ENCODE measurements at regions not wholly inside any gene's neighbourhood (a gene's known extent, or its start where the extent isn't known, plus 50 kb on each side); places are given as distances from the start of the nearest gene placed in this dataset.

DNA sequence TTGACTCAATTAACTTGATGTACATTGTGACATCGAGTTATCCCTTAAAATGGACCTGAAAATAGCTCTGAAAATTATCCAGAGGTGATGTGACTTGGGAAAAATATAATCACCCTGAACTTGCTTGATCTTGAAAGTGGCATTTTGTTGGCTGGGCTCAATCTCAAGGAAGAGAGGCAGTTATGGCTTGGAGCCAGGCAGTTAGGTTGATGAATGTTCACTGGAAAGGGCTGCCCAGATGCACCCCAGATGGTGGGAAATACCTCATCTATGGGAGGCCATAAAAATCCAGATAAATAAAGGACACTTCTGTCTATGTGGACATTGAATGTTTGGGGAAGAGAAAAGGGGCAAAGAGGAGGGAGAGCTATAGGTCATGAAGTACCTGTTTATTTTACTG lies 55.7 kb upstream of the OR5AN1 start:
- no peak for DNase-seq (ENCODE audit: low spot score)

DNA sequence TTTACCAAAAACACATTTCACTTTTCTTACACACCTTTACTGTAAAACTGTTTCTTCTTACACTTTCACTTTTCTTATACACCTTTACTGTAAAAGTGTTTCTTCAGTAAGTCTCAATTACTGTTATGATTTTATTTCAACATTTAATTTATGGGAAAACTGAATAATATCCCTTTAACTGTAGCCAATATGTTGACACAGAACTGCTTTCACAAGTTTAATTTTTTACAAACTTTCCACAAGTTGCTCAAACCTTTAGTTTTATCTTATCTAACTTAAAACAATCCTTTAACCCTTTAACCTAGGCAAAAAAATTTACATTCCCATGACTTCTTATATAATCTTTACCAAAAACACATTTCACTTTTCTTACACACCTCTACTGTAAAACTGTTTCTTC lies 63.3 kb upstream of the OR5AN1 start:
- no peak for DNase-seq (ENCODE audit: low spot score)

DNA sequence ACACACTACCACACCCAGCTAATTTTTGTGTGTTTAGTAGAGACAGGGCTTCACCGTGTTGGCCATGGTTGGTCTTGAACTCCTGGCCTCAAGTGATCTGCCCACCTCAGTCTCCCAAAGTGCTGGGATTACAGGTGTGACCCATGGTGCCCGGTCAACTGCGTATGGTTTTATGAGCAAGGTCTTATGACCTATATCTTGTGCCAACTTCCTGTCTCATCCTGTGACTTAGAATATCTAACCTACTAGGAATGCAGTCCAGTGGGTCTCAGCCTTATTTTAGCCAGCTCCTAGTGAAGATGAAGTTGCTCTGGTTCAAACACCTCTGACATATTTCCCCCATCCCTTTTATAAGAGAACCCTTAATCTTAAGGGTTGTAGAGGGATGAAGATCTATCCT lies 66.1 kb upstream of the OR5AN1 start:
- DNase-seq (ENCODE audit: low spot score) = no peak

DNA sequence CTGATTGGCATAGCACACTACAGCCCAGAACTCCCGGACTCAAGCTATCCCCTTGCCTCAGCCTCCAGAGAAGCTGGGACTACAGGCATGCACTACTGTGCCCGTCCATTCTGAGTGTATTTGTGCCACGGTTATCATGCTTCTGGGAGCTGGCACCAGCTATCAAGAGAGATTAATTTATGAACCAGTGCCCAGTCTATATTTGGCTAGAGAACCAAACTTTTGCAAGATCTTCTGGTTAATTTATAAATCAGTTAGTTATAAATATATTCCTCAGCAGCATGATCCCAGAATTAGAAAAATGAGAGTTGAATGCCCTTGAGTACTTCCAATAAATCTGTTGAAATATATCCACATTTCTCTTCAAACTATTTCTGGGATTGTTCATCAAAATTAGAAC lies 67.5 kb upstream of the OR5AN1 start:
- no peak for DNase-seq (ENCODE audit: low spot score)

DNA sequence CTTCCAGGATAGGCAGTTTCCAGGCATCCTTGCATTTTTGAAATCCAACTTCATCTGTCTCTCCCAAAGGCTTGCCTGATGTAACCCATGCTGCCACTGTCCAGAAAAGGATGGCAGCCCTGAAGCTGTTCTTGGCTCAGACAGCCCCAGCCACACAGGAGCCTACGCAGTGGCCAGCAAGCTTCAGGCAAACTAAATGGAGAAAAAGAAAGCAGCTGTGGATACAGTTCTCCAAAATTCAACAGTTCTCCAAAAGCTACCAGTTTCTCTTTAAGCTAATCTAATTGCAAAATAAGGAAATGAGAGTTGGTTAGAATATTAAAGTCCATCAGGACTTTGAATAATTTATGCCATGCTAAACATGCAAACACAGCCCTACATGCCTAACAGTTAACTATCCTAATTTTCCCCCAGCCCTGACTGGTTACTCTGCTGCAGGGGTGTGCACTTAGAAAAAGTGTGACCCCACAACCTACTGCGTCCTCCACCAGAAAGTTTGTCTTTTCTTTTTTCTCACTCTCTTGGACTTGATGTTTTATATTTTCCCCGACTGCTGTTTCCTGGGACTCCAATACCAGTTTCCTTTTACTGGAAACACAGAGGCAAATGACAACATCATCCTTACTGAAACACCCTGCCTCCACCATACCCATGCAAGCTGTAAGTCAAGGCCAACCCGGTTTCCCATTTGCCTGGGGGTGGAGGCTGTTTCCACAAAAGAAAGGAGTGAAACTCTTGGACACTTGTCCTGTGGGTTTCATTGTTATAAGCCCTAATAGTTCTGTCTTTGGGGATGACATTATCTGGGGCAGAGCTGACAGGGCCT lies 69.1 kb upstream of the OR5AN1 start:
- no peak for DNase-seq (ENCODE audit: low spot score)

DNA sequence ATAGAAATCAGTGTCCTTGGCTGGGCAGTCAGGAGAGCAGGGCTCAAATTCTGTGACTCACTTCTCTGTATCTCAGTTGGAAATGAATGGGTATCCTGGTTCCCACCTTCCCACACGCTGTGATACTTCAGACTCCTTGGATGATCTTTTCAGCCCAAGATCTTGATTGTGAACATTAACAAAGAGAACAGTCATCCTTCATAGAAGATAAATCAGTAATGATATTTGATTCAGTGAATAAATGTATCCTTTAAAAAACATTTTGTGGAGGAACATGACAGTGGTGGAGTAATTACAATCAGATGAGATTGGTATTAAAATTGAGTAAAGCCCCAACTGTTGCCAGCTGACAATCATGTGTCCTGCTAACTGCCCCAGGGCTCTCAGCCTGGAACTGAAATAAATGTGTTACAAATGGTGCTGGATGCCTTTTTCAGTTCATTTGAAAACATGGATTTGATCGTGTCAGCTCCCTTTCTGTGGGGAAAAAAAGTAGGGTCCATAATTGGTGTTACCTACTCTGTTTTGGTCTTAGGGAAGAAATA lies 72.9 kb upstream of the OR5AN1 start:
- no peak for DNase-seq (ENCODE audit: low spot score)

DNA sequence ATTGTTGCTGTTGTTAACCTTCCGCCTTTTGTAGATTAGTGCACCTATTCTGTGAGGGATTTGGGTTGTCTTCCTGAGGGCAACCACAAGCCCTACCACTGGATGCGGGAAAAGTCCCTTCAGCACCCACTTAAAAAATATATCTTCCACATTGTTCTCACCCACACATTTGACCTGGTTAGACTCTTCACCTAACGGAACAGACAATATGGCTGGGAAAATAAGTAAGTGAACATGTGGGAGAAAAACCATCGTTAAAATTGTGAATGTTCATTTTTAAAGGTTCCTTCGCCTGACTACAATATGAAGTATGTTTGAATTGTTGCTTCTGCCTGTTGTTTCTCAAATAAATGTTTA lies 72.0 kb upstream of the MPEG1 start:
- no peak for DNase-seq (ENCODE audit: low spot score)

DNA sequence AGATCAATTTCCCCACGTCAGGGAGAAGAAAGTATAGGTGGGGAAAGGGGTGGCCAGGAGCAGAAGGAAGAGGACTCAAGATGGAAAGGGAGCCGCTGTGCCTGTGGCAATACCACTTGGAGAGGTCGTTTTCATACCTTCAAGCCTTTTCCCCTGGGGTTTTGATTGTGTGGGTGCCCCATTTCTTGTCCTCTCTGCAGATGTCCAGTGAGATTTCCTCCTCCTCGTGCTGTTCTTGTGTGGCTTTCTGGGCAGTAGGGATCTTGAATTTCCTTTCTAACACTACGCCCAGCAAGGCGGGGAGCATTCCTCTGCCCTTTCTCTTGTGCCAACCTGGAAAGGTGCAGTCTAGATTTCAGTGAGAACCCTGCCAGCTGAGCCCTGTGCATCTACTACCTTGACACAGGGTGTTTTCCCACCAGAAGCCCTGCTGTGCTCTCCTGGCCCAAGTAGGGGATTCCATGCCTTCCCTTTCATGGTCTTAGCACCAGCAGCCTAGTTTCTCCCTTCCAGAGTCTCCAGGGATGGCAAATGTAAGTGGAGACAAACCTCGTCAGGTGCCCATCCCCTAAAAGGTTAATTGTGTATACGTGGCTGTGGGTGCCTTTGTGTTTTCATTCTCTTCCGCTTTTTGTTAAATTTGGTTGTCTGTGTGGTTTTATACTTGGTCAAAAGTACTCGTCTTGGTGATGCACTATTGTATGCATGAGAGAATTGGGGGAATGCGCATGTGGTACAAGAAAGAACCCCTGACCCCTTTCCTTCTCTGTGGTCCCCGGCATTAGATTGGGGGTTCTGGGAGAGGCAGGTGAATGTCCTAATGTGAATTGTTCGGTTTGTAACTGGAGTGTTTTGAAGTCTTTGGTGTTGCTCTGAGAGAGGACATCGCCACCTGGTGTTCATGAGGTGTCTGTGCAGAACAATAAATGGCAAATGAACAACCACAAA lies 71.4 kb upstream of the MPEG1 start:
- peak; percentile 73 for DNase-seq (ENCODE audit: low spot score)

DNA sequence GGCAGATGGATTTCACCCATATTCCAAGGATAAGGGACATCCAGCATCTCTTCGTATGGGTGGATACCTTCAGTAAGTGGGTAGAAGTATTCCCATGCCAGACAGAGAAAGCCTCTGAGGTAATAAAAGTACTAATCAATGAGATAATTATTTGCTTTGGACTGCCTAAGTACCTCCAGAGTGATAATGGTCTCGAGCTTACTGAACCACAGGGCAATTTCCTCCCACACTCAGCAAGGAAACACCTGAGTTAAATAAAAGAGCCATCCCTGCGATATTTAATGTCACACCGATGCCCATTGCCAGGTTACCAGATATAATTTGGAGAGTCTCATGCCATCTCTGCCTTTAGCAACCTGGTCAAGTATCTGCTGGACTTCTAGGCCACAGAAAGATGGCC lies 70.6 kb upstream of the MPEG1 start:
- no peak for DNase-seq (ENCODE audit: low spot score)

DNA sequence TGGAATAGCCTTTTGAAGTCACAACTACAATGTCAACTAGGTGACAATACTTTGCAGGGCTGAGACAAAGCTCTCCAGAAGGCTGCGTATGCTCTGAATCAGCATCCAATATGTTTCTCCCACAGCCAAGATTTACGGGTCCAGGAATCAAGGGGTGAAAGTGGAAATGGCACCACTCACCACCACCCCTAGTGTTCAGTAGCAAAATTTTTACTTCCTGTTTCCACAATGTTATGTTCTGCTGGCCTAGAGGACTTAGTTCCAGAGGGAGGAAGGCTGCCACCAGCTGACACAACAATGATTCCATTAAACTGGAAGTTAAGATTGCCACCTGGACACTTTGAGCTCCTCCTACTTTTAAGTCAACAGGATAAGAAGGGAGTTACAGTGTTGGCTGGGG lies 68.5 kb upstream of the MPEG1 start:
- DNase-seq (ENCODE audit: low spot score) = no peak

DNA sequence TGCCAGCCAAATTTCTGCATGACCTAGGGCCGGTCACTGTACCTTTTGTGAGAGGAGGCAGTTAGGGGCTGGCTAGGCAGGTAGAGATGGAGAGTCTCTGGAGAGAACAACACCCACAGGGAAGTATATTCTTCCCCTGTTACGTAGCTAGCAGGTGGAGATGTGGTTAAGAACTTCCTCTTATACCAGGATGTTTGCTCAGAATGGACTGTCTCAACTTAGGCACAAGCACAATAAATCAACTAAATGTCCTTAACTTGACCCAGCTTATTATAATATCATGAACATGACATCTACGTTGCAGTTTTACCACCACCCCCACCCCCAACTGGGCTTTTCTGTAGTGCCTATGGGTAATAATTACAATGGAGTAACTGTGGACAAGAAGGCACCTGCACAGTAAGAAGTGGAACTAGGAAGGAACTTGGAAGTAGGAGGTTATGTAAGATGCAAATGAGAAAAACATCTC lies 60.7 kb upstream of the MPEG1 start:
- no peak for DNase-seq (ENCODE audit: low spot score)

DNA sequence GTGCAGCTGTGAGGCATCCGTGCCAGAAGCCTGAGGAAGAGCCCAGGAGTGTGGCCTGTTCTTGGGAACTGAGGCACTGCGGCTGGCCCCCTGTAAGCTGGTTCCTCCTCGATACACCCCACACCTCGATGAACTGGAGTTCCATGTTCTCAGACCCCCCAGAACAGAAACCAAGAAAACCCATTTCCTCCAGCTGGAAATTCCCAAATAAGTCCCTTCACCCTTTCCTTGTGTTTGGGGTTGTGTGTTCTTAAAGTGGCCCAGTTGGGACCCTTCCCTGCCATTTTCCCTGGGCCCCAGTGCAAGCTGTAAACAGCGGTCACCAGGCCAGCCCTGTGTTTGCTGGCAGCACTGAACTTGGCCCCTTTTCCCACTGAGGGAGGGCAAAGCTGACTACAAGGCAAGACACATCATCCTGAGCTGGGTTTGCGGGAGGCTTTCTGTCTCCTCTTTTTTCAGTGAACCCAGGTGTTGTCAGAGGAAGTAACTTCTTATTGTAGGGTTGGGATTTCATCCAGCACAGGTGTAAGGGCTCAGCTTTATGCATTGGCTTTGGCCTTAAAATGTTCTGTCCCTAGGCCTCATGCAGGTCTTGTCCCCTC lies 60.1 kb upstream of the MPEG1 start:
- no peak for DNase-seq (ENCODE audit: low spot score)

DNA sequence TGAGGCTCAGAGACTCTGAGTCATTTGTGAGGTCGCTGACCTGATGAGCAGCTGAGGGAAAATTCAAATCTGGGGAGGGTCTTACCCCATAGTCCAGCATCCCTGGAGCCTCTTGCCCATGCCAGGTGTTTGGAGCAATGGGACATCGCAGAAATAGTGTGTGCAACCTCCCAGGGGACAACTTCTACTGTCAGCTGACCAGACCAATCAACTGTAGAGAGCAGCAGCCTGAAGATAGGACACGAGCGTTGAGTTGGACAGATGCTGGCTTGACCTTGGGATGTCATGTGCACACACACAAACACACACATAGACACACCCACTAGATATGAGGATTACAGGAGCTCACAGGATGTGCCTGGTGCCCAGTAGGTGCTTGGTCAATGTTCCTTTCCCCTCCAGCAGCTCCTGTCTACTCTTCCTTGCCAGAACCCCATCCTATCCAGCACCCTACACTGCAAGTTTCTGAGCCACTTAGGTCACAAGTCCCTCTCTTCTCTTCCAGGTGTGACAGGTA lies 59.1 kb upstream of the MPEG1 start:
- no peak for DNase-seq (ENCODE audit: low spot score)

DNA sequence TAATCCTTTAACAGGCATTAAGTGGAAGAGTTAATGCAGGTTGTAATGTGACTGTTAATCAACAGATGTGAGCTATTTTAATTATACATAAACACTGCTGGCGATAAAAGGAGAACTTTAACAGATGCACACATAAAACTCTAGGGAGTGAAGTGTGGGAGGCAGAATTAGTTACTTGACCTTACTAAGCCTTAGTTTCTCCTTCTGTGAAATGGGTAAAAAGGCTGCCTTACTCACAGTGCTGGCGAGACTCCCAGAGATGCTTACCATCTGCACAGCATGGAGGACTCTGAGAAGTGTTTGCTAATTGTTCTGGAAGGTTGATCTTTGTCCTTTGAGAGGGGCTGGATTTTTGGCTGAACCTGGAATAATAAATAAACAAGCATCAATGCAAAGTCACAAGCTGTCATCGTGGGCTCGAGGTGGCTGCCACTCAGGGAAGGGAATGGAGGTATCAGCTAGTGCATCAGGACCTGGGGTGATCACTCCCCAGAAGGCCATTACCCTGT lies 58.6 kb upstream of the MPEG1 start:
- no peak for DNase-seq (ENCODE audit: low spot score)

DNA sequence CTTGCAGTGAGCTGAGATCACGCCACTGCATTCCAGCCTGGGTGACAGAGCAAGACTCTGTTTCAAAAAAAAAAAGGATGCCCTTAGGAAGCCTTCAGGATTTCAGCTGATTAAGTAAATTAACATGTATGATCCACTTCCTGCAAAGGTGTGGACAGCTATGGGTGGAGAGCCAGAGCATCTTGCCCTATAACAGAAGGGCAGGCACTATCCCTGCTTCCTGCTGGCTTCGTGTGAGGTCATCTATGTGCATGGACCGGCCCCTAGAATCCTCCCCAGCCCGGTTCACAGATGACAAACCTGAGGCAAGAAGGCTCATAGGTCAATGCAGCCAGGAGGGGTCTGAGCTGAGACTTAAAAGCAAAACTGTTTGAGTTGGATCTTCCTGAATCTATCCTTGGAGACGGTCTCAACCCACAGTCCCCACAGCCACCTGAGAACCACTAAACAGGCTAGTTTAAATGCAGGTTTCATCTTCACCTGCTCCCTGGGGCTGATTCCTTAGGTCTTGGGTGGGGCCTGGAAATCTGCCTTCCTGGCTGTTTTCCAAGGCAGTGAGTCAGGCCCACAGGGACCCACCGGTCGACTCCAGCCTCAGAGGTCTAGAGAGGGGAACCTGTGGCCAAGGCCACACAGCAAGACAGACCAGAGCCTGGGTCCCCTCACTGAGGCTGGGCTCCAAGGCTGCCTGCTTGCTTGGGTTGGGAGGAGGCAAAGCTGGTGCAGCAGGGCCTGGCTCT lies 55.2 kb upstream of the MPEG1 start:
- peak; percentile 19 for DNase-seq (ENCODE audit: low spot score)

DNA sequence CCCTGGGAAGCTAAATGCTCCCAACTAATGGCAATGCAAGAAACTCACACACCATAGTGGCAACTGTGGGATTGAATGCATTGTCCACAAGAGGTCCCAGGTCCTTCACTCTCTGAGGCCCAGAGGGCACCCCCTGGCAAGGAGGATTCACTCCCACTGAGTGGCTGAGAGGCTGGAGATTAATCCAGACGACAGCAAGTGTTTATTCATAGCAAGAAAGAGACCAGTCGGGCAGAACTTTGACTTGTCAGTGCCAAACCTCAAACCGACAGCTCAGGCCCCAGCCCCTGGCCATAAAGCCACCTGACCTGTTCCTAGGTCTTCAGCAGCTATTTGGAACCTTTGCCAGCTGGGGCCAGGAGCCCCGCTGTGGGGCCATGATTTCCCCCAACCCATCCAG lies 54.5 kb upstream of the MPEG1 start:
- DNase-seq (ENCODE audit: low spot score) = no peak

DNA sequence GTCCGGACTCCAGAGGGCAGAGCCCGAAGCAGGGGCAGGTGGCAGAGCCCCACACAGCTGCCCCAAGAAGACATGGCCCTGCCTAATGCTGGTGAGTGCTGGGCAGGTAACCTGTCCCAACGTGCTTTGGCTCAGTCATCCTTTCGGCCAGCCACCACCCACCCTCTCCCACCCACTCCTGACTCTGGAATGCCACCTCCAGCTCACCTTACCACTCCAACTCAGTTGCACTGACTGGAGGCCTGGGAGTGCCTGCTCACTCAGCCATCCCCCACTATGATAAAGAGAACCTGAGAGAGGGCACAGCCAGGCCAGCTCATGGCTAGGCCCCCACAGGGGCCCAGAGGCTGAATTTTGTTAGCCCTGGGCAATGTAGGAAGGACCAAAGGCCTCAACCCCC lies 53.8 kb upstream of the MPEG1 start:
- no peak for DNase-seq (ENCODE audit: low spot score)

DNA sequence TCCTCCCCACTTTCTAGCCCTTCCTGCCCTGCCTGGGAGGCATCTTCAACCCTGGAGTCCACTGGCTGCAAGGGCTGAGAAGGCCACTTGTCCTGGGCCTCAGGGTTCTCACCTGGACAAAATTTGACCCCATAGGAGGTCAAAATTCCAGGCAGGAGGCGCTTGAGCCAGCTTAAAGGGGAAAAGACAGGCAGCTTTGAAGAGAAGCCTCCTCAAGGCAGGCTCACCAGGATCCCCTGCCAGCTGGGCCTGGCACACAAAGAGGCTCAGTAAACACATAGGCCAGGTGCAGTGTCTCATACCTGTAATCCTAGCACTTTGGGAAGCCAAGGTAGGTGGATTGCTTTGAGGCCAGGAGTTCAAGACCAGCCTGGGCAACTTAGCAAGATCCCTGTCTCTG lies 53.0 kb upstream of the MPEG1 start:
- no peak for DNase-seq (ENCODE audit: low spot score)

DNA sequence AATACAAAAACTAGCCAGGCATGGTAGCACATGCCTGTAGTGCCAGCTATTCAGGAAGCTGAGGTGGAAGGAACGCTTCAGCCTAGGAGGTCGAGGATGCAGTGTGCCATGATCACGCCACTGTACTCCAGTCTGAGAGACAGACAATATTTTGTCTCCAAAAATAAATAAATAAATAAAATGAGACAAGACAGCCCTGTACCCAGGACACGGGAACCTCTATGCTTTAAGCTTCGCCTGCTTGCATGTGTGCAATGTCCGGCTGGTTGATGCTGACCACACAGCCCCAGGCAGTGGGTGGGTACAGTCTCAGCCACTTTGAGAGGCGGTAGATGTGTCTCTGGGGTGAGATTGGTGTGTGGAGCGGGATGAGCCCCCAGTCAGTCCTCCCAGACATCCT lies 52.0 kb upstream of the MPEG1 start:
- no peak for DNase-seq (ENCODE audit: low spot score)

DNA sequence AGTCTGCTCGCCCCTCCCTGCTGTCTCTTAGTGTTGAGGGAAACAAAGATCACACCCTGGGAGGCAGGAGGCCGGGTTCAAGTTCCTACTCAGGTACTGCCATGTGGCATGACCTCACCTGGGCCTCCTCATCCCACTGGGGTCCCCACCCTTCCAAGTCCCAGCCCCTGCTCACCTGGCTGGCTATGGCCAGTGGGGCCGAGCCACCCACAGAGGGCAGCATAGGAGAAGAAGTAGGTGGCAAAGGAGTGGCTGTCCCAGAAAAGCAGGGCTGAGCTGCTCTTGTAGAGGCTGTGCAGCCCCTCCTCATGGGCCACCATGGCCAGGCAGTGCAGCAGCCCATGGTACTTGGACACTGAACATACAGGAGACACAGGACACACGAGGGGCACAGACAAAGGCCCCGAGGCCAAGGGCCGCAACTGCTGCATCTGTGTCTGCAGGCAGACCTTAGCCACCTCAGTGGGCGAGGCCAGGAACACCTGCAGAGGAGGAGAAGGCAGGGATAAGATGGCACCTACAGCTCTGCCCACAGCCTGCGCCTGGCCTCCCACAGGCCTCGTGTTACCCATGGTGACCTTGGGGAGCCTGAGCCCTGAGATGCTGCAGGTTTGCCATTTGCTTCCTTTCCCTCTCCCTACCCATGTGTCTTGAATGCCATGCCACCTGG lies 50.6 kb upstream of the MPEG1 start:
- DNase-seq (ENCODE audit: low spot score) = no peak

Measured in LoVo (cell line).